Smooth muscle cell (in vitro differentiated cells): ENCODE measurements at regions not wholly inside any gene's neighbourhood (a gene's known extent, or its start where the extent isn't known, plus 50 kb on each side); places are given as distances from the start of the nearest gene placed in this dataset.

Experiments
- DNase-seq: peaks from one replicate; lab custom pipeline; 2025; ENCODE audit not compliant: unreplicated experiment; lab: John Stamatoyannopoulos, UW
- H2AFZ ChIP-seq: fragments of 200-600 bp; sonication (generic); 2 replicates; pipeline ENCODE4 v1.6.0; 2016; ENCODE audit warnings: antibody characterized with exemption, low read depth, mild to moderate bottlenecking
- H3F3A ChIP-seq: fragments of 200-600 bp; sonication (generic); 2 replicates; pipeline ENCODE4 v1.6.0; 2017; ENCODE audit warnings: antibody characterized with exemption, low read depth
- H3K27ac ChIP-seq: fragments of 200-600 bp; sonication (generic); 2 replicates; pipeline ENCODE4 v1.5.1; 2016; ENCODE audit warnings: low read depth, mild to moderate bottlenecking
- H3K27me3 ChIP-seq: fragments of 200-600 bp; sonication (generic); 2 replicates; pipeline ENCODE4 v1.6.1; 2016; ENCODE audit warnings: low read depth, mild to moderate bottlenecking
- H3K36me3 ChIP-seq: fragments of 200-600 bp; sonication (generic); 2 replicates; pipeline ENCODE4 v1.5.1; 2016; ENCODE audit warnings: low read depth
- H3K4me1 ChIP-seq: fragments of 200-600 bp; sonication (generic); 2 replicates; pipeline ENCODE4 v1.5.1; 2016; ENCODE audit warnings: low read depth
- H3K4me2 ChIP-seq: fragments of 200-600 bp; sonication (generic); 2 replicates; pipeline ENCODE4 v1.6.0; 2016; ENCODE audit warnings: mild to moderate bottlenecking
- H3K4me3 ChIP-seq: fragments of 200-600 bp; sonication (generic); 2 replicates; pipeline ENCODE4 v1.5.1; 2016; ENCODE audit warnings: mild to moderate bottlenecking
- H3K79me2 ChIP-seq: fragments of 200-600 bp; sonication (generic); 2 replicates; pipeline ENCODE4 v1.6.0; 2016; ENCODE audit warnings: low read depth, mild to moderate bottlenecking
- H3K9ac ChIP-seq: fragments of 200-600 bp; sonication (generic); 2 replicates; pipeline ENCODE4 v1.6.0; 2016; ENCODE audit warnings: low read depth
- H3K9me3 ChIP-seq: fragments of 200-600 bp; sonication (generic); replicated peaks from 2 replicates; pipeline ENCODE4 v1.5.1; 2016; ENCODE audit warnings: low read depth
- H4K20me1 ChIP-seq: fragments of 200-600 bp; sonication (generic); 2 replicates; pipeline ENCODE4 v1.6.0; 2016; ENCODE audit warnings: low read depth
- CTCF ChIP-seq: fragments of 200-600 bp; sonication (generic); IDR thresholded peaks from 2 replicates; pipeline ENCODE4 v1.5.1; 2017; ENCODE audit warnings: borderline replicate concordance, mild to moderate bottlenecking, antibody characterized with exemption; ENCODE audit not compliant: insufficient read depth, poor library complexity, severe bottlenecking
- WGBS: methylation state at CpG from one replicate; pipeline ENCODE4 v1.1.7; 2016; ENCODE audit warnings: low lambda C conversion rate; 5-methylcytosine and 5-hydroxymethylcytosine counted together

- no peak for DNase-seq
- no peak overlapping the region for H3K4me2 ChIP-seq
- H3K36me3 ChIP-seq: no peaks in the 10 kb centered on the region
- H3K4me1 ChIP-seq: no peaks in the 10 kb centered on the region
- H3K9ac ChIP-seq: no peak overlapping the region
- no peaks in the 10 kb centered on the region for H3K27me3 ChIP-seq
- H3K9me3 ChIP-seq: no peaks in the 10 kb centered on the region
- no peak overlapping the region for H2AFZ ChIP-seq
- no peaks in the 10 kb centered on the region for H4K20me1 ChIP-seq
- H3K4me3 ChIP-seq: no peak overlapping the region
- TF ChIP-seq CTCF: no peak
- no peak overlapping the region for H3K27ac ChIP-seq
- 79% methylated on average over 11 of the region's 11 CpGs for WGBS
- no peaks in the 10 kb centered on the region for H3K79me2 ChIP-seq
- no peaks in the 10 kb centered on the region for H3F3A ChIP-seq
Measured at GRCh38 chr7:113456533-113456932, 338.2 kb upstream of the SMIM30 start.

- Histone ChIP-seq H3K9me3 (no peaks in the 10 kb centered on the region), H4K20me1 (no peaks in the 10 kb centered on the region), H3K9ac (no peak overlapping the region), H3K79me2 (no peaks in the 10 kb centered on the region), H3K36me3 (no peaks in the 10 kb centered on the region), H2AFZ (no peak overlapping the region), H3F3A (no peaks in the 10 kb centered on the region), H3K4me2 (no peak overlapping the region), H3K27ac (no peak overlapping the region), H3K4me3 (no peak overlapping the region), H3K4me1 (no peaks in the 10 kb centered on the region), H3K27me3 (no peaks in the 10 kb centered on the region)
- no peak for TF ChIP-seq CTCF
- DNase-seq: no peak
- WGBS: 66% methylated on average over 3 of the region's 3 CpGs
Measured at GRCh38 chr7:113454597-113455169, 336.3 kb upstream of the SMIM30 start.

GRCh38 chr7:113452245-113452644 lies 333.9 kb upstream of the SMIM30 start:
- Histone ChIP-seq H3K79me2 (no peaks in the 10 kb centered on the region), H3K27ac (no peak overlapping the region), H3K9me3 (no peaks in the 10 kb centered on the region), H3F3A (no peaks in the 10 kb centered on the region), H3K4me2 (no peak overlapping the region), H3K4me1 (no peaks in the 10 kb centered on the region), H2AFZ (no peak overlapping the region), H3K9ac (no peak overlapping the region), H4K20me1 (no peaks in the 10 kb centered on the region), H3K36me3 (no peaks in the 10 kb centered on the region), H3K27me3 (no peaks in the 10 kb centered on the region), H3K4me3 (no peak overlapping the region)
- WGBS: 68% methylated on average over 4 of the region's 4 CpGs
- TF ChIP-seq CTCF: no peak
- no peak for DNase-seq

- no peak for TF ChIP-seq CTCF
- H4K20me1 ChIP-seq: no peaks in the 10 kb centered on the region
- no peak overlapping the region for H2AFZ ChIP-seq
- H3F3A ChIP-seq: no peaks in the 10 kb centered on the region
- no peak overlapping the region for H3K4me3 ChIP-seq
- WGBS: 92% methylated on average over 2 of the region's 2 CpGs
- no peaks in the 10 kb centered on the region for H3K36me3 ChIP-seq
- H3K9ac ChIP-seq: no peak overlapping the region
- no peaks in the 10 kb centered on the region for H3K79me2 ChIP-seq
- no peaks in the 10 kb centered on the region for H3K9me3 ChIP-seq
- no peak overlapping the region for H3K27ac ChIP-seq
- H3K4me2 ChIP-seq: no peak overlapping the region
- DNase-seq: no peak
- H3K27me3 ChIP-seq: no peaks in the 10 kb centered on the region
- no peaks in the 10 kb centered on the region for H3K4me1 ChIP-seq
Measured at GRCh38 chr7:113446791-113447190, 328.4 kb upstream of the SMIM30 start.
